HG02678 (cell line): ENCODE measurements at regions not wholly inside any gene's neighbourhood (a gene's known extent, or its start where the extent isn't known, plus 50 kb on each side); places are given as distances from the start of the nearest gene placed in this dataset.

ENCODE experiments used
- ATAC-seq: cut with Tn5 transposase; IDR thresholded peaks from one replicate; pipeline ENCODE4 v1.9.1; 2021; ENCODE audit warnings: mild to moderate bottlenecking, moderate library complexity; ENCODE audit not compliant: unreplicated experiment

GRCh38 chr18:73797419-73797818 lies 350.2 kb downstream of the FBXO15 start:
- ATAC-seq: no peak

- ATAC-seq: no peak
Measured at GRCh38 chr18:73793386-73793785, 354.2 kb downstream of the FBXO15 start.

- ATAC-seq: no peak
Measured at GRCh38 chr18:73791081-73791480, 356.6 kb downstream of the FBXO15 start.

- ATAC-seq: no peak
Measured at GRCh38 chr18:73790587-73790986, 357.0 kb downstream of the FBXO15 start.

- no peak for ATAC-seq
Measured at GRCh38 chr18:73787316-73787715, 360.3 kb downstream of the FBXO15 start.

- no peak for ATAC-seq
Measured at GRCh38 chr18:73785300-73785699, 362.3 kb downstream of the FBXO15 start.

- no peak for ATAC-seq
Measured at GRCh38 chr18:73784853-73785252, 362.8 kb downstream of the FBXO15 start.

GRCh38 chr18:73782405-73782804 lies 365.2 kb downstream of the FBXO15 start:
- ATAC-seq: no peak

GRCh38 chr18:73780218-73780617 lies 367.4 kb downstream of the FBXO15 start:
- no peak for ATAC-seq

- no peak for ATAC-seq
Measured at GRCh38 chr18:73778032-73778359, 369.6 kb downstream of the FBXO15 start.

GRCh38 chr18:73777356-73778031 lies 370.1 kb downstream of the FBXO15 start:
- no peak for ATAC-seq

- ATAC-seq: no peak
Measured at GRCh38 chr18:73774811-73775509, 372.7 kb downstream of the FBXO15 start.

GRCh38 chr18:73768043-73768442 lies 379.6 kb downstream of the FBXO15 start:
- no peak for ATAC-seq

- no peak for ATAC-seq
Measured at GRCh38 chr18:73766910-73767515, 380.6 kb downstream of the FBXO15 start.

GRCh38 chr18:73758446-73758845 lies 389.2 kb downstream of the FBXO15 start:
- no peak for ATAC-seq

GRCh38 chr18:73756256-73757091 lies 391.2 kb downstream of the FBXO15 start:
- ATAC-seq: no peak

- no peak for ATAC-seq
Measured at GRCh38 chr18:73752965-73753364, 394.7 kb downstream of the FBXO15 start.

GRCh38 chr18:73752546-73752945 lies 395.1 kb downstream of the FBXO15 start:
- ATAC-seq: no peak

- no peak for ATAC-seq
Measured at GRCh38 chr18:73750052-73750451, 397.6 kb downstream of the FBXO15 start.

- ATAC-seq: no peak
Measured at GRCh38 chr18:73749304-73749703, 398.3 kb downstream of the FBXO15 start.

- ATAC-seq: no peak
Measured at GRCh38 chr18:73748731-73749130, 398.9 kb downstream of the FBXO15 start.
